Gastrocnemius medialis (tissue), 4 donors: ENCODE measurements at regions not wholly inside any gene's neighbourhood (a gene's known extent, or its start where the extent isn't known, plus 50 kb on each side); places are given as distances from the start of the nearest gene placed in this dataset.

Experiments used
- ATAC-seq, 2 donors: fragments of 150-250 bp; one replicate each; pipeline ENCODE4 v1.9.1; 2016
- DNase-seq, 2 donors: peaks; one replicate each; pipeline ENCODE4 v3.0.0-alpha.2; 2019
- H3K27ac ChIP-seq, 4 donors: fragments of 200-600 bp; sonication (generic); 1 replicate in 1 of 4; 2 replicates in 3 of 4; pipeline ENCODE4 v1.5.1; 2016 to 2018; ENCODE audit warnings: mild to moderate bottlenecking in 2 of 4, moderate library complexity in 1 of 4
- H3K27me3 ChIP-seq, 3 donors: fragments of 200-600 bp; sonication (generic) in 2 of 3; 1 replicate in 1 of 3; 2 replicates in 2 of 3; pipeline versions ENCODE4 v1.5.1 to v1.6.0; 2016 to 2019; ENCODE audit warnings: mild to moderate bottlenecking in 1 of 3, moderate library complexity in 1 of 3
- H3K36me3 ChIP-seq, 2 donors: fragments of 200-600 bp; sonication (generic) in 1 of 2; one replicate each; pipeline ENCODE4 v1.5.1; 2017 to 2018
- H3K4me1 ChIP-seq, 2 donors: fragments of 200-600 bp; sonication (generic) in 1 of 2; one replicate each; pipeline ENCODE4 v1.5.1; 2016 to 2017; ENCODE audit warnings: mild to moderate bottlenecking in 2 of 2
- H3K4me3 ChIP-seq, 4 donors: fragments of 200-600 bp; sonication (generic) in 3 of 4; 1 replicate in 1 of 4; 2 replicates in 3 of 4; pipeline ENCODE4 v1.5.1; 2016 to 2019; ENCODE audit warnings: mild to moderate bottlenecking in 2 of 4
- H3K9me3 ChIP-seq, 3 donors: fragments of 200-600 bp; sonication (generic) in 2 of 3; 1 replicate in 1 of 3; 2 replicates in 2 of 3; pipeline ENCODE4 v1.5.1; 2016 to 2019
- CTCF ChIP-seq, 5 experiments: fragments of 450-650 bp in 3 of 5; fragments of 200-600 bp in 2 of 5; sonication (generic) in 2 of 5; IDR thresholded peaks in 4 of 5; conservative IDR thresholded peaks in 1 of 5; 1 replicate in 4 of 5; 2 replicates in 1 of 5; pipeline ENCODE4 v1.5.1; 2016 to 2019; ENCODE audit warnings: antibody characterized with exemption in 5 of 5, mild to moderate bottlenecking in 3 of 5, moderate library complexity in 3 of 5
- POLR2A ChIP-seq, 2 donors: fragments of 450-650 bp; IDR thresholded peaks; one replicate each; pipeline ENCODE4 v1.6.1; 2017; ENCODE audit warnings: antibody characterized with exemption in 2 of 2, mild to moderate bottlenecking in 2 of 2, moderate library complexity in 2 of 2
- in situ Hi-C, 4 donors: fragments of 200-750 bp; cut with MboI; loops; one replicate each; pipeline versions ENCODE4 v1.15.0 to v1.8.0; 2017; ENCODE audit warnings: low sequenced_read_pairs in 4 of 4
- intact Hi-C: fragments of 100-400 bp; cut with DNase I; formaldehyde crosslinking; loops from one replicate; pipeline ENCODE4 v1.15.1; 2023; ENCODE audit warnings: low total_unique reads

GRCh38 chr5:17157294-17157693 lies 60.1 kb upstream of the BASP1 start:
- H3K4me1 ChIP-seq: no peaks in the 10 kb centered on the region
- ATAC-seq: no peak
- no peaks in the 10 kb centered on the region for H3K9me3 ChIP-seq
- H3K27me3 ChIP-seq: no peaks in the 10 kb centered on the region
- no peak for DNase-seq
- H3K4me3 ChIP-seq: no peak overlapping the region
- no peak for TF ChIP-seq POLR2A (IDR thresholded peaks at IDR 0.05)
- no peak for TF ChIP-seq CTCF (IDR thresholded peaks at IDR 0.05 in 4 of 5, conservative IDR thresholded peaks at IDR 0.05 in 1 of 5)
- in situ Hi-C loops: no loop called here
- no peaks in the 10 kb centered on the region for H3K36me3 ChIP-seq
- intact Hi-C loops: no loop called here
- no peak overlapping the region for H3K27ac ChIP-seq

- Histone ChIP-seq H3K9me3 (no peaks in the 10 kb centered on the region), H3K4me1 (no peaks in the 10 kb centered on the region), H3K4me3 (no peak overlapping the region), H3K36me3 (no peaks in the 10 kb centered on the region), H3K27me3 (no peaks in the 10 kb centered on the region), H3K27ac (no peak overlapping the region)
- no peak for DNase-seq
- ATAC-seq: no peak
- intact Hi-C loops (no loop called here), in situ Hi-C loops (no loop called here)
- TF ChIP-seq CTCF (IDR thresholded peaks at IDR 0.05 in 4 of 5, conservative IDR thresholded peaks at IDR 0.05 in 1 of 5) (no peak), POLR2A (IDR thresholded peaks at IDR 0.05) (no peak)
These were observed 59.4 kb upstream of the BASP1 start for GRCh38 chr5:17157916-17158529.

- intact Hi-C loops (no loop called here), in situ Hi-C loops (no loop called here)
- no peak for ATAC-seq
- H3K9me3 ChIP-seq: no peaks in the 10 kb centered on the region
- DNase-seq: no peak
- H3K27ac ChIP-seq: no peak overlapping the region
- H3K27me3 ChIP-seq: no peaks in the 10 kb centered on the region
- no peak overlapping the region for H3K4me3 ChIP-seq
- H3K4me1 ChIP-seq: no peaks in the 10 kb centered on the region
- TF ChIP-seq POLR2A (IDR thresholded peaks at IDR 0.05) (no peak), CTCF (IDR thresholded peaks at IDR 0.05 in 4 of 5, conservative IDR thresholded peaks at IDR 0.05 in 1 of 5) (no peak)
- no peaks in the 10 kb centered on the region for H3K36me3 ChIP-seq
These were observed 56.7 kb upstream of the BASP1 start for GRCh38 chr5:17160756-17161040.

- no peaks in the 10 kb centered on the region for H3K36me3 ChIP-seq
- in situ Hi-C loops (no loop called here), intact Hi-C loops (no loop called here)
- DNase-seq (no peak), ATAC-seq (no peak)
- H3K9me3 ChIP-seq: no peaks in the 10 kb centered on the region
- TF ChIP-seq POLR2A (IDR thresholded peaks at IDR 0.05) (no peak), CTCF (IDR thresholded peaks at IDR 0.05 in 4 of 5, conservative IDR thresholded peaks at IDR 0.05 in 1 of 5) (no peak)
- no peak overlapping the region for H3K27ac ChIP-seq
- H3K4me3 ChIP-seq: no peak overlapping the region
- no peaks in the 10 kb centered on the region for H3K27me3 ChIP-seq
- H3K4me1 ChIP-seq: no peaks in the 10 kb centered on the region
These were observed 55.8 kb upstream of the BASP1 start for GRCh38 chr5:17161662-17162061.

GRCh38 chr5:17163221-17163620 lies 54.2 kb upstream of the BASP1 start:
- no peak overlapping the region for H3K4me3 ChIP-seq
- no peaks in the 10 kb centered on the region for H3K4me1 ChIP-seq
- in situ Hi-C loops (no loop called here), intact Hi-C loops (no loop called here)
- DNase-seq (no peak), ATAC-seq (no peak)
- TF ChIP-seq POLR2A (IDR thresholded peaks at IDR 0.05) (no peak), CTCF (IDR thresholded peaks at IDR 0.05 in 4 of 5, conservative IDR thresholded peaks at IDR 0.05 in 1 of 5) (no peak)
- no peaks in the 10 kb centered on the region for H3K27me3 ChIP-seq
- H3K9me3 ChIP-seq: no peaks in the 10 kb centered on the region
- H3K36me3 ChIP-seq: no peaks in the 10 kb centered on the region
- H3K27ac ChIP-seq: no peak overlapping the region
